ENCODE measurements at regions not wholly inside any gene's neighbourhood (a gene's known extent, or its start where the extent isn't known, plus 50 kb on each side); places are given as distances from the start of the nearest gene placed in this dataset.

- TF ChIP-seq EZH2 (IDR thresholded peaks at IDR 0.05; ENCODE audit: borderline replicate concordance, control insufficient read depth, low read depth, low read length) (no peak), BRCA1 (IDR thresholded peaks at IDR 0.05; ENCODE audit: low read depth, low read length) (no peak), ETV6 (conservative IDR thresholded peaks at IDR 0.05 in 1 of 2, IDR thresholded peaks at IDR 0.05 in 1 of 2; ENCODE audit: borderline replicate concordance in 1 of 2, low read depth in 1 of 2) (no peak), ZNF592 (IDR thresholded peaks at IDR 0.05) (no peak), EGR1 (IDR thresholded peaks at IDR 0.05; ENCODE audit: borderline replicate concordance in 1 of 2, low read depth in 2 of 2, low read length in 2 of 2) (no peak), CTCF (IDR thresholded peaks at IDR 0.05 in 2 of 3, conservative IDR thresholded peaks at IDR 0.05 in 1 of 3; ENCODE audit: control insufficient read depth in 2 of 3, extremely low read depth in 1 of 3, insufficient read depth in 1 of 3, low read depth in 3 of 3, low read length in 3 of 3) (no peak), YY1 (IDR thresholded peaks at IDR 0.05; ENCODE audit: low read depth, low read length) (no peak)
Measured at GRCh38 chr10:10532236-10532635, 485.4 kb upstream of the CELF2 start.
